Thyroid gland (tissue), 4 donors: ENCODE measurements at regions not wholly inside any gene's neighbourhood (a gene's known extent, or its start where the extent isn't known, plus 50 kb on each side); places are given as distances from the start of the nearest gene placed in this dataset.

Experiments
- POLR2A ChIP-seq, 2 donors: fragments of 450-650 bp; IDR thresholded peaks; one replicate each; pipeline ENCODE4 v1.6.1; 2017; ENCODE audit warnings: antibody characterized with exemption in 2 of 2, mild to moderate bottlenecking in 2 of 2, moderate library complexity in 1 of 2
- TF ChIP-seq, protein P1 (sequence below), 6 experiments: fragments of 200-600 bp in 3 of 6; fragments of 450-650 bp in 3 of 6; sonication (generic) in 3 of 6; IDR thresholded peaks; one replicate each; pipeline ENCODE4 v1.5.1; 2016 to 2019; ENCODE audit warnings: antibody characterized with exemption in 6 of 6, mild to moderate bottlenecking in 2 of 6, inconsistent platforms in 1 of 6, moderate library complexity in 1 of 6

DNA sequence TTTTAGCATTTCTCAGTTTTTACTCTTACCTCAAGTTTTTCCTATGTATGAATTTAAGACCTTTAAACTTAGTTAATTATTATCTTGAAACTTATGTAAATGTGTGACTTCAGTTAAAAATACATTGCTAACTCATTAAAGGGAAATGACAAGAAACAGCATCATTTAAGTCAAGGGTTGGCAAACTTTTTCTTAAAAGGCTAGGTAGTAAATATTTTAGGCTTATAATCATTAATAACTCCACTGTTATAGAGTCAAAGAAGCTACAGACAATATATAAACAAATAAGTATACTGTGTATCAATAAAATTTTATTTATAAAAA is 259.7 kb upstream of the RBMS1 start:
- TF ChIP-seq, protein P1, sequence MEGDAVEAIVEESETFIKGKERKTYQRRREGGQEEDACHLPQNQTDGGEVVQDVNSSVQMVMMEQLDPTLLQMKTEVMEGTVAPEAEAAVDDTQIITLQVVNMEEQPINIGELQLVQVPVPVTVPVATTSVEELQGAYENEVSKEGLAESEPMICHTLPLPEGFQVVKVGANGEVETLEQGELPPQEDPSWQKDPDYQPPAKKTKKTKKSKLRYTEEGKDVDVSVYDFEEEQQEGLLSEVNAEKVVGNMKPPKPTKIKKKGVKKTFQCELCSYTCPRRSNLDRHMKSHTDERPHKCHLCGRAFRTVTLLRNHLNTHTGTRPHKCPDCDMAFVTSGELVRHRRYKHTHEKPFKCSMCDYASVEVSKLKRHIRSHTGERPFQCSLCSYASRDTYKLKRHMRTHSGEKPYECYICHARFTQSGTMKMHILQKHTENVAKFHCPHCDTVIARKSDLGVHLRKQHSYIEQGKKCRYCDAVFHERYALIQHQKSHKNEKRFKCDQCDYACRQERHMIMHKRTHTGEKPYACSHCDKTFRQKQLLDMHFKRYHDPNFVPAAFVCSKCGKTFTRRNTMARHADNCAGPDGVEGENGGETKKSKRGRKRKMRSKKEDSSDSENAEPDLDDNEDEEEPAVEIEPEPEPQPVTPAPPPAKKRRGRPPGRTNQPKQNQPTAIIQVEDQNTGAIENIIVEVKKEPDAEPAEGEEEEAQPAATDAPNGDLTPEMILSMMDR (IDR thresholded peaks at IDR 0.05): no peak
- TF ChIP-seq POLR2A (IDR thresholded peaks at IDR 0.05): no peak
